CD8-positive, alpha-beta memory T cell (primary cell): ENCODE measurements at regions not wholly inside any gene's neighbourhood (a gene's known extent, or its start where the extent isn't known, plus 50 kb on each side); places are given as distances from the start of the nearest gene placed in this dataset.
A peak's percentile ranks its signal among the peaks of the same experiment; 100 is the strongest.
"Not testable (repeated sequence)": the region's sequence is repeated elsewhere in the genome, so short reads cannot be mapped to it uniquely, and the experiment has no call there.

Source experiments
- CTCF ChIA-PET: fragments of 350-600 bp; sonication (Branson Sonifier 250); formaldehyde crosslinking; loops from one replicate; lab custom pipeline; 2021; ENCODE audit warnings: antibody characterized with exemption; lab: Charles Lee
- POLR2A ChIA-PET: fragments of 350-600 bp; sonication (Branson Sonifier 250); formaldehyde crosslinking; loops from one replicate; lab custom pipeline; 2021; ENCODE audit warnings: antibody characterized with exemption; lab: Charles Lee
- DNase-seq, 5 donors: peaks; one replicate each; pipeline versions ENCODE4 v3.0.0 to v3.0.0-alpha.2; 2020 to 2022; ENCODE audit warnings: mixed read lengths in 1 of 5
- H3K27ac ChIP-seq: one replicate; pipeline ENCODE4 v1.7.0; 2013; ENCODE audit warnings: low read depth, mild to moderate bottlenecking, low read length, moderate library complexity
- H3K27me3 ChIP-seq: 2 replicates; pipeline ENCODE4 v1.7.0; 2013; ENCODE audit warnings: low read length, mild to moderate bottlenecking; ENCODE audit not compliant: insufficient read depth, poor library complexity, severe bottlenecking
- H3K36me3 ChIP-seq: 2 replicates; pipeline ENCODE4 v1.7.0; 2013; ENCODE audit warnings: mild to moderate bottlenecking, low read length, moderate library complexity; ENCODE audit not compliant: insufficient read depth
- H3K4me1 ChIP-seq: 2 replicates; pipeline ENCODE4 v1.7.0; 2013; ENCODE audit warnings: mild to moderate bottlenecking, low read length, moderate library complexity; ENCODE audit not compliant: insufficient read depth
- H3K4me3 ChIP-seq: 2 replicates; pipeline ENCODE4 v1.7.0; 2013; ENCODE audit warnings: mild to moderate bottlenecking, low read length
- H3K9me3 ChIP-seq: 2 replicates; pipeline ENCODE4 v1.7.0; 2013; ENCODE audit warnings: mild to moderate bottlenecking, low read length
- H3K27ac Mint-ChIP-seq, 8 donors: one replicate each; pipeline ENCODE4 v1.8.0; 2020 to 2021; ENCODE audit warnings: mixed read lengths in 8 of 8, mild to moderate bottlenecking in 6 of 8, inconsistent platforms in 3 of 8, moderate library complexity in 3 of 8
- H3K27me3 Mint-ChIP-seq, 2 donors: one replicate each; pipeline ENCODE4 v1.8.0; 2020 to 2021; ENCODE audit warnings: mixed read lengths in 2 of 2, mild to moderate bottlenecking in 1 of 2, moderate library complexity in 1 of 2
- H3K36me3 Mint-ChIP-seq, 3 donors: one replicate each; pipeline ENCODE4 v1.8.0; 2020 to 2021; ENCODE audit warnings: mixed read lengths in 3 of 3, inconsistent platforms in 1 of 3, mild to moderate bottlenecking in 1 of 3
- H3K4me1 Mint-ChIP-seq, 3 donors: one replicate each; pipeline ENCODE4 v1.8.0; 2020 to 2021; ENCODE audit warnings: mixed read lengths in 3 of 3, inconsistent platforms in 1 of 3, mild to moderate bottlenecking in 1 of 3
- H3K4me3 Mint-ChIP-seq, 7 donors: one replicate each; pipeline ENCODE4 v1.8.0; 2020 to 2021; ENCODE audit warnings: mixed read lengths in 7 of 7, mild to moderate bottlenecking in 6 of 7, moderate library complexity in 4 of 7, inconsistent platforms in 2 of 7
- H3K9me3 Mint-ChIP-seq, 5 donors: one replicate each; pipeline ENCODE4 v1.8.0; 2020 to 2022; ENCODE audit warnings: mixed read lengths in 5 of 5, mild to moderate bottlenecking in 3 of 5, moderate library complexity in 2 of 5, inconsistent platforms in 1 of 5

DNA sequence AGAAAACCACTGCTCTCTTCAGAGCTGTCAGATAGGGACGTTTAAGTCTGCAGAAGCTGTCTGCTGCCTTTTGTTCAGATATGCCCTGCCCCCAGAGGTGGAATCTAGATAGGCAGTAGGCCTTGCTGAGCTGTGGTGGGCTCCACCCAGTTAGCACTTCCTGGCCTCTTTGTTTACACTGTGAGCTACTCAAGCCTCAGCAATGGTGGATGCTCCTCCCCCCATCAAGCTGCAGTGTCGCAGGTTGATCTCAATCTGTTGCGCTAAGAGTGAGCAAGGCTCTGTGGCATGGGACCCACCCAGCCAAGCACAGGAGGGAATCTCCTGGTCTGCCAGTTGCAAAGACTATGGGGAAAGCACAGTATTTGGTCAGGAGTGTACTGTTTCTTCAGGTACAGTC lies 59.2 kb upstream of the ZNF641 start:
- Mint-ChIP-seq H3K9me3 (peaks cover 0 to 42% (median 40%) of the 10 kb centered on the region in 5 donors), H3K36me3 (peaks cover 8 to 43% (median 8%) of the 10 kb centered on the region in 3 donors), H3K27me3 (peaks cover 13 to 15% of the 10 kb centered on the region in 2 donors), H3K4me3 (peak overlapping the region in 6 of 7 donors; percentile 49 to 82 (median 59)), H3K4me1 (peaks cover 16 to 22% (median 20%) of the 10 kb centered on the region in 3 donors), H3K27ac (peak overlapping the region in 7 of 8 donors; percentile 45 to 84 (median 75))
- POLR2A ChIA-PET, H3K27me3 ChIP-seq, H3K27ac ChIP-seq, H3K36me3 ChIP-seq, H3K9me3 ChIP-seq: not testable (repeated sequence)
- CTCF ChIA-PET: interaction anchor here (1.5 kb wide), 1 partner anchor 212 kb away, joined by 4 read pairs; no protein-coding TSS in a partner anchor
- Histone ChIP-seq H3K4me3 (peak overlapping the region; percentile 50), H3K4me1 (peaks cover 17% of the 10 kb centered on the region)
- DNase-seq: peak; percentile 8 to 74 (median 49)

DNA sequence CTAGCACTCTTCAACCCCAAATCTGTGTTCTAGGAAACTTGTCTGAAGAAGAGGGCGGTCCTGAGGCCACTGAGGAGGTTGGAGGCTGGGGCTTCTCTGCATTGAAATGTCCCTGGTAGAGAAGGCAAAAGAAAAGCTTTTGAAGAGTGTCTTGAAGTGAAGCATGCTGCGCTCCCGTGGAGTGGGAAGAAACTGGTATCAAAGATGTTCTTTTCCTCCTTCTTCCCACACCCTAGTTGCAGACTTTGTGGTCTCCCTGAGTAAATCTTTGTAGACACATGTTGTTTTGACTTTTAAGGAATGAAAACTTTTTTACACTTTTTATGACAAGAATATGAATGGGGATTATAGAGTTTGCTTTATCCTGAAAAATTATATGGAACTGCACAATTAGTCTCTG lies 59.0 kb upstream of the ANP32D start:
- Mint-ChIP-seq H3K4me1 (peaks cover 16 to 22% (median 20%) of the 10 kb centered on the region in 3 donors), H3K27ac (no peak overlapping the region)
- CTCF ChIA-PET: no interaction called here

DNA sequence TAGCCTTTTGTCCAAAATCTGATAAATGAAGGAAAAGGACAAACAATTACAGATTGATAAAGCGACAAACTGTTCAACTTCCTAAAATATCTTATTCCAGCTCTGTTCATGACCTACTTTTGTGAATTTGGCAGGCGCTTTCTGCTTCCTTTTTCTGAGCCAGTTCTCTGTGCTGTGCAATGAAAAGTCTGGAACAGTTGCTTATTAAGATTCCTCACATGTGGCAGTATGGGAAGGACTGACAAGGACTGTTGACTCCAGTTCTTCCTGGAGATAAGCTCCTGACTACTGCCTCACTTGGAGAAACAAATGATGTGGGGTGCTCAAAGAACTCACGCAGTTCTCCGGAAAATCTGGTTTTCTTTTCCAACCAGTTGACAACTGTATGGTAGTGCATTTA lies 58.3 kb upstream of the ANP32D start:
- Mint-ChIP-seq H3K9me3 (peaks cover 0 to 23% (median 16%) of the 10 kb centered on the region in 5 donors), H3K36me3 (peaks cover 8 to 55% (median 8%) of the 10 kb centered on the region in 3 donors), H3K27me3 (peaks cover 15 to 48% of the 10 kb centered on the region in 2 donors), H3K4me3 (no peak overlapping the region), H3K4me1 (peaks cover 16 to 20% (median 18%) of the 10 kb centered on the region in 3 donors), H3K27ac (no peak overlapping the region)
- CTCF ChIA-PET: no interaction called here
- Histone ChIP-seq H3K36me3 (no peaks in the 10 kb centered on the region), H3K27ac (no peak overlapping the region), H3K9me3 (no peaks in the 10 kb centered on the region), H3K4me1 (peaks cover 17% of the 10 kb centered on the region), H3K4me3 (no peak overlapping the region), H3K27me3 (no peaks in the 10 kb centered on the region)
- POLR2A ChIA-PET: no interaction called here
- DNase-seq: no peak

More for the DNA sequence above, 59.0 kb upstream of the ANP32D start:
- no peaks in the 10 kb centered on the region for H3K27me3 ChIP-seq
- peaks cover 17% of the 10 kb centered on the region for H3K4me1 ChIP-seq
- no peaks in the 10 kb centered on the region for H3K36me3 ChIP-seq
- H3K27ac ChIP-seq: no peak overlapping the region
- no peak for DNase-seq
- H3K9me3 ChIP-seq: no peaks in the 10 kb centered on the region
- H3K4me3 ChIP-seq: no peak overlapping the region
- Mint-ChIP-seq H3K27me3 (peaks cover 15 to 47% of the 10 kb centered on the region in 2 donors), H3K4me3 (no peak overlapping the region), H3K36me3 (peaks cover 8 to 56% (median 8%) of the 10 kb centered on the region in 3 donors), H3K9me3 (peaks cover 0 to 24% (median 18%) of the 10 kb centered on the region in 5 donors)
- POLR2A ChIA-PET: no interaction called here

DNA sequence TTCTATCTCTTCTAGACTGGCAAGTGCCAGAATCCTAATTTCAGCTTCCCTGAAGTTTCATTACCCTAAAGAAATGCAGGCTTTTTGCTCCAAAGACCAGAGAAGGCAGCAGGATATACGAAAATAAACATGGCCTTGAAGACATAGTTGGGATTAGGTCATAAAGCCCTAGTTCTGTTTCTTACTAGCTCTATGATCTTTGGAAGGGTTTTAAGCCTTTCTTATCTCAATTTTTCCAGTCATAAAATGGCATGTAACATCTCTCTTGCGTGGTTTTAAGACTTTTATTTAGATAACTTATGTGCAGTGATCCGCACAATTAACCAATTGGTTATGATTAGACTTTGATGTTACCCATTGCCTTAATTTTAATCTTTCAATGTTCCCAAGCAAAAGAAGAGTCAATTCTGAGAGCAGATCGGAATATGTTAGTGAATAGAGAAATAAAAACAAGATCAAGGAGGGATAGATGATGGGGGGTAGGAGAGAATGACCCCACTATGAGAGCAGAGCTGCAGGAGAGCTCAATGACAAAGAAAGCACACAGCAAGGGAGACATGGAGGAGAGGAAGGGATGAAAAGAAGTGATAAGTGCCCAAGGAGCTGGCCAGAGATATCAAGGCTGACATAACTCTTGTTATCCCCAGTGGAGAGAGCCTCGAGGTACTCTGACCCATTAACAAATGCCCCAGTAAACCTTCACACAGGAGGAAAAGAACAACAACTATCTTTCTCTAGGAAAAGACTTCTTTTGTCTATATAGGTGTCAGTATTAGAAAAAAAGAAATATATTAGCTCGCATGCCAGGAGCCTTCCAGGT lies 53.0 kb upstream of the ANP32D start:
- ChIA-PET CTCF (no interaction called here), POLR2A (no interaction called here)
- H3K27ac ChIP-seq: no peak overlapping the region
- H3K36me3 Mint-ChIP-seq: peaks cover 0 to 32% (median 2%) of the 10 kb centered on the region in 3 donors
- no peaks in the 10 kb centered on the region for H3K4me1 Mint-ChIP-seq
- no peaks in the 10 kb centered on the region for H3K4me1 ChIP-seq
- no peak overlapping the region for H3K4me3 Mint-ChIP-seq
- no peaks in the 10 kb centered on the region for H3K36me3 ChIP-seq
- peaks cover 0 to 7% (median 0%) of the 10 kb centered on the region in 5 donors for H3K9me3 Mint-ChIP-seq
- no peak for DNase-seq
- H3K9me3 ChIP-seq: no peaks in the 10 kb centered on the region
- no peak overlapping the region for H3K4me3 ChIP-seq
- no peaks in the 10 kb centered on the region for H3K27me3 ChIP-seq
- peaks cover 11 to 43% of the 10 kb centered on the region in 2 donors for H3K27me3 Mint-ChIP-seq
- H3K27ac Mint-ChIP-seq: peak overlapping the region in 1 of 8 donors; percentile 16

DNA sequence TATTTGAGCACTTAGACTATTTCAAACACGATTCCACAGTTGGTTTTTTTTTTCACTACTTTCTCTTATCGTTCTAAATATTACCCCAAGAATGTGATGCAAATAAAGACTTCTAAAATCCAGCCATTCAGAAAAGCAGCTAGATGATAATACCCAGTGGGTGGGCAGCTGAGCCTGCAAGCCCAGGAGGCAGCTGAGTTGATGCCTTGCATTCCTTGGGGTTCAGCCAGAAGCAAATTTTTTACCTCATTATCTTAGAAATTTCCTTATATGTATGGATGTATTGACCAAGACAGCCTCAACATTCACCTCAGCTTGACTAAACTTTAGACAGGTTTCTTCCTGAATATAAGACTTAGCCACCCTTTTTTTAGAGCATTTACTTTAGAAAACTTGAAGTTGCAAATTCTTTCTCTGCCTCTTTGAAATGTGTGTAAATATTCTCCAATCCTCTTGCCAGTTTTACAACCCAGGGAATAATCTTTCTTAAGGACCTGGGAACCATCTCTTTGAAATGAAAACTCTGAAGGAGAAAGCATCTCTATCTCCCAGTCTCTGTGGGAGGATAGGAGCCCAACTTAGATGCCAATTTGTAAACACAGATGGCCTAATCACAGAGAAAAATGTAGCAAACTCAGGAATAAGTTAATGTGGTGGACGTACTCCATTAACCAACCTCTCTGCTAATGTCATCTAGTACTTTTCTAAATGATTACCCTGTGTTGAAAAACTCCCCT lies 52.2 kb upstream of the ANP32D start:
- Histone ChIP-seq H3K4me1 (no peaks in the 10 kb centered on the region), H3K27me3 (no peaks in the 10 kb centered on the region), H3K36me3 (no peaks in the 10 kb centered on the region), H3K4me3 (no peak overlapping the region), H3K9me3 (no peaks in the 10 kb centered on the region), H3K27ac (no peak overlapping the region)
- Mint-ChIP-seq H3K27me3 (peaks cover 9 to 35% of the 10 kb centered on the region in 2 donors), H3K36me3 (peaks cover 0 to 25% (median 2%) of the 10 kb centered on the region in 3 donors), H3K9me3 (peaks cover 0 to 7% (median 0%) of the 10 kb centered on the region in 5 donors), H3K4me3 (no peak overlapping the region), H3K4me1 (no peaks in the 10 kb centered on the region), H3K27ac (no peak overlapping the region)
- ChIA-PET POLR2A (no interaction called here), CTCF (no interaction called here)
- no peak for DNase-seq

- no peak for DNase-seq
- H3K36me3 ChIP-seq: no peaks in the 10 kb centered on the region
- ChIA-PET POLR2A (no interaction called here), CTCF (no interaction called here)
- Mint-ChIP-seq H3K27ac (no peak overlapping the region), H3K4me1 (no peaks in the 10 kb centered on the region), H3K27me3 (peaks cover 8 to 32% of the 10 kb centered on the region in 2 donors), H3K9me3 (peaks cover 0 to 3% (median 0%) of the 10 kb centered on the region in 5 donors), H3K4me3 (no peak overlapping the region), H3K36me3 (peaks cover 0 to 11% (median 2%) of the 10 kb centered on the region in 3 donors)
- no peak overlapping the region for H3K4me3 ChIP-seq
- no peaks in the 10 kb centered on the region for H3K9me3 ChIP-seq
- H3K27ac ChIP-seq: no peak overlapping the region
- no peaks in the 10 kb centered on the region for H3K4me1 ChIP-seq
- H3K27me3 ChIP-seq: no peaks in the 10 kb centered on the region
Measured at GRCh38 chr12:48422060-48422459, 50.3 kb upstream of the ANP32D start.
